ENCODE measurements at regions not wholly inside any gene's neighbourhood (a gene's known extent, or its start where the extent isn't known, plus 50 kb on each side); places are given as distances from the start of the nearest gene placed in this dataset.

- no peak overlapping the region for H3K4me3 ChIP-seq
- no peak overlapping the region for H3K27ac ChIP-seq (replicated peaks)
- H3K27me3 ChIP-seq (ENCODE audit: low read depth): peaks cover 42% of the 10 kb centered on the region
- DNase-seq: no peak
- intact Hi-C loops (cut with micrococcal nuclease): no loop called here
- H3K9me3 ChIP-seq (replicated peaks): no peaks in the 10 kb centered on the region
- no peaks in the 10 kb centered on the region for H3K4me1 ChIP-seq
- H3K36me3 ChIP-seq: no peaks in the 10 kb centered on the region
- no peak for TF ChIP-seq CTCF (IDR thresholded peaks at IDR 0.05; ENCODE audit: borderline replicate concordance)
These were observed 104.8 kb downstream of the GGTLC2 start for GRCh38 chr22:22749167-22749758.

GRCh38 chr22:22750335-22751042 is 106.1 kb downstream of the GGTLC2 start:
- DNase-seq: no peak
- H3K4me3 ChIP-seq: no peak overlapping the region
- H3K27ac ChIP-seq (replicated peaks): no peak overlapping the region
- peaks cover 42% of the 10 kb centered on the region for H3K27me3 ChIP-seq (ENCODE audit: low read depth)
- no peaks in the 10 kb centered on the region for H3K4me1 ChIP-seq
- H3K9me3 ChIP-seq (replicated peaks): no peaks in the 10 kb centered on the region
- intact Hi-C loops (cut with micrococcal nuclease): no loop called here
- H3K36me3 ChIP-seq: no peaks in the 10 kb centered on the region
- TF ChIP-seq CTCF (IDR thresholded peaks at IDR 0.05; ENCODE audit: borderline replicate concordance): no peak

- H3K4me1 ChIP-seq: no peaks in the 10 kb centered on the region
- H3K9me3 ChIP-seq (replicated peaks): no peaks in the 10 kb centered on the region
- H3K27me3 ChIP-seq (ENCODE audit: low read depth): peaks cover 42% of the 10 kb centered on the region
- no peak overlapping the region for H3K27ac ChIP-seq (replicated peaks)
- intact Hi-C loops (cut with micrococcal nuclease): no loop called here
- no peak for DNase-seq
- no peak for TF ChIP-seq CTCF (IDR thresholded peaks at IDR 0.05; ENCODE audit: borderline replicate concordance)
- H3K4me3 ChIP-seq: no peak overlapping the region
- H3K36me3 ChIP-seq: no peaks in the 10 kb centered on the region
These were observed 106.7 kb downstream of the GGTLC2 start for GRCh38 chr22:22751043-22751603.

- DNase-seq: no peak
- Histone ChIP-seq H3K4me3 (no peak overlapping the region), H3K9me3 (replicated peaks) (no peaks in the 10 kb centered on the region), H3K27me3 (ENCODE audit: low read depth) (peaks cover 43% of the 10 kb centered on the region), H3K27ac (replicated peaks) (no peak overlapping the region), H3K36me3 (no peaks in the 10 kb centered on the region), H3K4me1 (no peaks in the 10 kb centered on the region)
- no peak for TF ChIP-seq CTCF (IDR thresholded peaks at IDR 0.05; ENCODE audit: borderline replicate concordance)
- intact Hi-C loops (cut with micrococcal nuclease): no loop called here
These were observed 107.8 kb downstream of the GGTLC2 start for GRCh38 chr22:22752199-22752555.

- H3K9me3 ChIP-seq (replicated peaks): no peaks in the 10 kb centered on the region
- H3K27ac ChIP-seq (replicated peaks): no peak overlapping the region
- no peak for TF ChIP-seq CTCF (IDR thresholded peaks at IDR 0.05; ENCODE audit: borderline replicate concordance)
- H3K4me3 ChIP-seq: no peak overlapping the region
- no peak for DNase-seq
- H3K4me1 ChIP-seq: no peaks in the 10 kb centered on the region
- peaks cover 43% of the 10 kb centered on the region for H3K27me3 ChIP-seq (ENCODE audit: low read depth)
- intact Hi-C loops (cut with micrococcal nuclease): no loop called here
- no peaks in the 10 kb centered on the region for H3K36me3 ChIP-seq
These were observed 108.4 kb downstream of the GGTLC2 start for GRCh38 chr22:22752556-22753477.

Measured in left ventricle myocardium inferior (tissue), 1 donor.